MM.1S (cell line): ENCODE measurements at regions not wholly inside any gene's neighbourhood (a gene's known extent, or its start where the extent isn't known, plus 50 kb on each side); places are given as distances from the start of the nearest gene placed in this dataset.

ENCODE experiments used
- CTCF ChIP-seq: fragments of 300-600 bp; sonication (generic); IDR thresholded peaks from 2 replicates; pipeline ENCODE4 v1.5.1; 2016; ENCODE audit warnings: antibody characterized with exemption, low read length, mixed read lengths
- EZH2 ChIP-seq: fragments of 300-600 bp; sonication (generic); optimal IDR thresholded peaks from 2 replicates; pipeline ENCODE3; 2017; ENCODE audit warnings: low read depth, mild to moderate bottlenecking, antibody characterized with exemption, low read length, mixed read lengths

GRCh38 chr2:115910270-115910669 is 1467.8 kb downstream of the DPP10 start:
- TF ChIP-seq CTCF (no peak), EZH2 (no peak)
